HG02870 (cell line): ENCODE measurements at regions not wholly inside any gene's neighbourhood (a gene's known extent, or its start where the extent isn't known, plus 50 kb on each side); places are given as distances from the start of the nearest gene placed in this dataset.
"Not testable (repeated sequence)": the region's sequence is repeated elsewhere in the genome, so short reads cannot be mapped to it uniquely, and the experiment has no call there.

ENCODE experiments used
- ATAC-seq: cut with Tn5 transposase; IDR thresholded peaks from one replicate; pipeline ENCODE4 v1.9.1; 2021; ENCODE audit warnings: mild to moderate bottlenecking, moderate library complexity; ENCODE audit not compliant: unreplicated experiment

GRCh38 chr3:186454881-186455703, 89.1 kb downstream of the CRYGS start:
- no peak for ATAC-seq

- ATAC-seq = no peak
Observed at GRCh38 chr3:186453531-186453930, 90.6 kb downstream of the CRYGS start.

GRCh38 chr3:186452517-186452916, 90.5 kb upstream of the DGKG start:
- no peak for ATAC-seq

- no peak for ATAC-seq
Observed at GRCh38 chr3:186451371-186451770, 89.3 kb upstream of the DGKG start.

- ATAC-seq = no peak
Observed at GRCh38 chr3:186444974-186445373, 82.9 kb upstream of the DGKG start.

- ATAC-seq = no peak
Observed at GRCh38 chr3:186444288-186444687, 82.3 kb upstream of the DGKG start.

GRCh38 chr3:186442979-186443378, 80.9 kb upstream of the DGKG start:
- not testable (repeated sequence) for ATAC-seq

- ATAC-seq = no peak
Observed at GRCh38 chr3:186442162-186442561, 80.1 kb upstream of the DGKG start.

GRCh38 chr3:186440891-186441290, 78.9 kb upstream of the DGKG start:
- ATAC-seq = no peak

GRCh38 chr3:186439725-186440124, 77.7 kb upstream of the DGKG start:
- ATAC-seq = no peak

GRCh38 chr3:186435332-186435731, 73.3 kb upstream of the DGKG start:
- not testable (repeated sequence) for ATAC-seq

GRCh38 chr3:186432944-186433732, 71.1 kb upstream of the DGKG start:
- ATAC-seq = no peak

GRCh38 chr3:186432189-186432588, 70.2 kb upstream of the DGKG start:
- ATAC-seq = no peak

GRCh38 chr3:186427627-186428281, 65.7 kb upstream of the DGKG start:
- no peak for ATAC-seq

GRCh38 chr3:186425788-186426730, 64.0 kb upstream of the DGKG start:
- ATAC-seq = no peak

GRCh38 chr3:186421946-186422345, 59.9 kb upstream of the DGKG start:
- ATAC-seq = no peak

- no peak for ATAC-seq
Observed at GRCh38 chr3:186418671-186419145, 56.7 kb upstream of the DGKG start.

GRCh38 chr3:186417791-186418190, 55.8 kb upstream of the DGKG start:
- ATAC-seq = no peak

- ATAC-seq = no peak
Observed at GRCh38 chr3:186414735-186415419, 52.8 kb upstream of the DGKG start.
